Heart right ventricle (tissue), 16 donors: ENCODE measurements at regions not wholly inside any gene's neighbourhood (a gene's known extent, or its start where the extent isn't known, plus 50 kb on each side); places are given as distances from the start of the nearest gene placed in this dataset.

Source experiments
- ATAC-seq, 8 donors: fragments of 200-7000 bp; cut with Tn5 transposase; one replicate each; pipeline ENCODE4 v1.9.1; 2020; ENCODE audit warnings: mild to moderate bottlenecking in 8 of 8, moderate library complexity in 8 of 8, moderate number of reproducible peaks in 1 of 8
- DNase-seq, 2 donors: peaks; one replicate each; pipeline ENCODE4 v3.0.0-alpha.2; 2020
- H3K27ac ChIP-seq, 10 donors: fragments of 200-600 bp; sonication (generic) in 2 of 10; one replicate each; pipeline versions ENCODE4 v1.5.0 to v1.8.0; 2020 to 2022; ENCODE audit warnings: mild to moderate bottlenecking in 3 of 10
- H3K27me3 ChIP-seq, 7 donors: fragments of 200-600 bp; one replicate each; pipeline ENCODE4 v1.8.0; 2021 to 2022; ENCODE audit warnings: mild to moderate bottlenecking in 2 of 7
- H3K36me3 ChIP-seq, 9 donors: fragments of 200-600 bp; sonication (generic) in 1 of 9; one replicate each; pipeline versions ENCODE4 v1.5.0 to v1.8.0; 2020 to 2022; ENCODE audit warnings: mild to moderate bottlenecking in 2 of 9
- H3K4me1 ChIP-seq, 9 donors: fragments of 200-600 bp; sonication (generic) in 1 of 9; one replicate each; pipeline versions ENCODE4 v1.5.0 to v1.8.0; 2020 to 2022; ENCODE audit warnings: mild to moderate bottlenecking in 4 of 9
- H3K4me3 ChIP-seq, 10 donors: fragments of 200-600 bp; sonication (generic) in 2 of 10; one replicate each; pipeline versions ENCODE4 v1.5.0 to v1.8.0; 2020 to 2022; ENCODE audit warnings: mild to moderate bottlenecking in 7 of 10, moderate library complexity in 2 of 10
- H3K9me3 ChIP-seq, 11 donors: fragments of 200-600 bp in 10 of 11; sonication (generic) in 2 of 11; one replicate each; pipeline versions ENCODE4 v1.5.0 to v1.8.0; 2013 to 2022; ENCODE audit warnings: mild to moderate bottlenecking in 2 of 11, control low read depth in 1 of 11, moderate library complexity in 1 of 11
- WGBS, 2 donors: extraction: QIAGEN DNeasy Blood & Tissue Kit; methylation state at CpG; one replicate each; pipeline ENCODE4 v1.1.7; 2013; ENCODE audit warnings: inconsistent platforms in 1 of 2; 5-methylcytosine and 5-hydroxymethylcytosine counted together
- intact Hi-C, 10 donors: fragments of 100-400 bp; cut with DNase I; formaldehyde crosslinking; loops; one replicate each; pipeline versions ENCODE4 v1.11.1 to v1.14.2; 2022
- TF ChIP-seq, protein P1 (sequence below), 9 donors: fragments of 200-600 bp; sonication (generic) in 2 of 9; IDR thresholded peaks; one replicate each; pipeline versions ENCODE4 v1.5.0 to v1.8.0; 2021 to 2022; ENCODE audit warnings: antibody characterized with exemption in 9 of 9, mild to moderate bottlenecking in 5 of 9, moderate library complexity in 1 of 9
- donor health status: Arrhythmogenic right ventricular cardiomyopathy.
- donor health status: ischemic (EF 13 %, LVEDD 7.1; RV severe dilation, severe dysfunction).
- donor health status: healthy with polysubstance abuse.
- donor health status: DM: no; HTN: yes; CAD: no.
- donor health status: DM: no; HTN: no; CAD: no.
- donor health status: ischemic (EF 25% LVEDD 6.9; RV normal size, moderate dysfunction).
- donor health status: ischemic (EF 25% LVEDD 5.7; RV mildly dilated, moderate dysfunction).
- donor health status: healthy.
- donor health status: DM: yes; HTN: yes; CAD: no.
- donor health status: Ischemic cardiomyopathy.
- donor health status: ischemic (EF 35%, LVEDD 5.7; RV mildly dilated, moderate dysfunction).
- donor health status: nonischemic (EF 11% LVEDD 7.7; RV severe dilation, severe dysfunction).
- donor health status: DM: yes; HTN: yes; CAD: no.
- donor health status: PGD.
- donor health status: ischemic (EF 29% LVEDD 5.4; RV normal size, mild dysfunction).
- donor health status: nonischemic (EF 23%, LVEDD 6.1; RV moderate dilation, normal function).

DNA sequence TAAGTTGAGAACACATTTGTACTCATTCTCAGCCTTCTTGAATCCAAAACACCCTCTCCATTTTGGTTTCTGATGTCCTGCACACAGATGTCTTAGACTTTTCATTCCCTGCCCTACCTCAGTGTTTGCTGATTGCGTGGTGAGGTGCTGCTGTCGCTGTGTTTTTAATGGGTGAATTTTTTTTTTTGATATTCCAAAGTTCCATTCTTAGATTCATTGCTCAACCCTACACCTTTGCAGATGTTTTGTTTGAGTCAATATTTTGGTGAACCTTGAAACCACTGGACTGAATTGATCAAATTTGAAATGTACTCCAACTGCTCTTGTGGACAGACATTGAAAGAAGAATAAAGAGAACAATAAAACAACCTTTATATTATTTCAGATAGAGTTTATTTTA lies 130.4 kb upstream of the DSEL start:
- ATAC-seq = no peak
- 77 to 92% methylated on average over 2 of the region's 2 CpGs for WGBS, 2 donors
- intact Hi-C loops = no loop called here
- H3K4me3 ChIP-seq = no peak overlapping the region
- H3K36me3 ChIP-seq = no peaks in the 10 kb centered on the region
- TF ChIP-seq, protein P1, sequence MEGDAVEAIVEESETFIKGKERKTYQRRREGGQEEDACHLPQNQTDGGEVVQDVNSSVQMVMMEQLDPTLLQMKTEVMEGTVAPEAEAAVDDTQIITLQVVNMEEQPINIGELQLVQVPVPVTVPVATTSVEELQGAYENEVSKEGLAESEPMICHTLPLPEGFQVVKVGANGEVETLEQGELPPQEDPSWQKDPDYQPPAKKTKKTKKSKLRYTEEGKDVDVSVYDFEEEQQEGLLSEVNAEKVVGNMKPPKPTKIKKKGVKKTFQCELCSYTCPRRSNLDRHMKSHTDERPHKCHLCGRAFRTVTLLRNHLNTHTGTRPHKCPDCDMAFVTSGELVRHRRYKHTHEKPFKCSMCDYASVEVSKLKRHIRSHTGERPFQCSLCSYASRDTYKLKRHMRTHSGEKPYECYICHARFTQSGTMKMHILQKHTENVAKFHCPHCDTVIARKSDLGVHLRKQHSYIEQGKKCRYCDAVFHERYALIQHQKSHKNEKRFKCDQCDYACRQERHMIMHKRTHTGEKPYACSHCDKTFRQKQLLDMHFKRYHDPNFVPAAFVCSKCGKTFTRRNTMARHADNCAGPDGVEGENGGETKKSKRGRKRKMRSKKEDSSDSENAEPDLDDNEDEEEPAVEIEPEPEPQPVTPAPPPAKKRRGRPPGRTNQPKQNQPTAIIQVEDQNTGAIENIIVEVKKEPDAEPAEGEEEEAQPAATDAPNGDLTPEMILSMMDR (IDR thresholded peaks at IDR 0.05) = no peak
- peaks cover 0 to 7% (median 0%) of the 10 kb centered on the region in 11 donors for H3K9me3 ChIP-seq
- no peak for DNase-seq
- H3K27ac ChIP-seq = no peak overlapping the region
- H3K4me1 ChIP-seq = peaks cover 0 to 3% (median 0%) of the 10 kb centered on the region in 9 donors
- no peaks in the 10 kb centered on the region for H3K27me3 ChIP-seq

DNA sequence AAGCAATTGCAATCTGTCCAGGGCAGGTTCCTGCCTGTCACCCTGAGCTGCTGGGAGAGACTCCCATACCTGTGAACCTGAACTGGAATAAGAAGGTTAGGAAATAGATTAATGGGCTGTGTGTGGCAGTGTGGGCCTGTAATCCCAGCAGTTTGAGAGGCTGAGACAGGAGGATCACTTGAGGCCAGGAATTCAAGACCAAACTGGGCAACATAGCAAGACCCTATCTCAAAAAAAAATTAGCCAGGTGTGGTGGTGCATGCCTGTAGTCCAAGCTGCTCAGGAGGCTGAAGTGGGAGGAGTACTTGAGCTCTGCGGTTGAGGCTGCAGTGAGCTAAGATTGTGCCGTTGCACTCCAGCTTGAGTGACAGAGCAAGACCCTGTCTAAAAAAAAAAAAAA lies 127.7 kb upstream of the DSEL start:
- H3K36me3 ChIP-seq = no peaks in the 10 kb centered on the region
- intact Hi-C loops = no loop called here
- no peak for DNase-seq
- no peaks in the 10 kb centered on the region for H3K27me3 ChIP-seq
- no peak overlapping the region for H3K27ac ChIP-seq
- peaks cover 0 to 7% (median 0%) of the 10 kb centered on the region in 11 donors for H3K9me3 ChIP-seq
- H3K4me1 ChIP-seq = no peaks in the 10 kb centered on the region
- WGBS, 2 donors = 86 to 95% methylated on average over 2 of the region's 2 CpGs
- no peak overlapping the region for H3K4me3 ChIP-seq
- TF ChIP-seq, protein P1 (IDR thresholded peaks at IDR 0.05) = no peak
- no peak for ATAC-seq

DNA sequence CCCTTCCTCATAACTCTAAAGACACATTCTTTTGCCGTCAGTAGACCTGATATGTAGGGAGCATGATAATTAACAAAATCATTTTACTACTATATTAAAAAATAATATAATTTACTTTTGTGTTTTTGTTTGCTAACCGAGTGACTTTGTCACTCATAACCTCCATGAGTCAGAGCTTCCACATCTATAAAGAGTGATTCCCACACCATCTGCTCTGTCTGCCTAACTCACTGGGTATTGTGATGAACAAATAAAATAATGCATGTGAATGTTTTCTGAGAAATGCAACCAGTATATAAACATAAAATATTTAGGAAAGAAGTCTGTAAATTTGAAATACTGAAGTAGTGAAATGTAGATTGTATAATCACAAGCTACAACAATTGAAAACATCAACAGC lies 123.4 kb upstream of the DSEL start:
- H3K4me1 ChIP-seq = no peaks in the 10 kb centered on the region
- TF ChIP-seq, protein P1 (IDR thresholded peaks at IDR 0.05) = no peak
- no peak overlapping the region for H3K4me3 ChIP-seq
- no peaks in the 10 kb centered on the region for H3K36me3 ChIP-seq
- no peak for ATAC-seq
- WGBS, 2 donors = 83 to 84% methylated on average over 2 of the region's 2 CpGs
- DNase-seq = no peak
- no peaks in the 10 kb centered on the region for H3K27me3 ChIP-seq
- H3K27ac ChIP-seq = no peak overlapping the region
- H3K9me3 ChIP-seq = no peaks in the 10 kb centered on the region
- intact Hi-C loops = no loop called here

DNA sequence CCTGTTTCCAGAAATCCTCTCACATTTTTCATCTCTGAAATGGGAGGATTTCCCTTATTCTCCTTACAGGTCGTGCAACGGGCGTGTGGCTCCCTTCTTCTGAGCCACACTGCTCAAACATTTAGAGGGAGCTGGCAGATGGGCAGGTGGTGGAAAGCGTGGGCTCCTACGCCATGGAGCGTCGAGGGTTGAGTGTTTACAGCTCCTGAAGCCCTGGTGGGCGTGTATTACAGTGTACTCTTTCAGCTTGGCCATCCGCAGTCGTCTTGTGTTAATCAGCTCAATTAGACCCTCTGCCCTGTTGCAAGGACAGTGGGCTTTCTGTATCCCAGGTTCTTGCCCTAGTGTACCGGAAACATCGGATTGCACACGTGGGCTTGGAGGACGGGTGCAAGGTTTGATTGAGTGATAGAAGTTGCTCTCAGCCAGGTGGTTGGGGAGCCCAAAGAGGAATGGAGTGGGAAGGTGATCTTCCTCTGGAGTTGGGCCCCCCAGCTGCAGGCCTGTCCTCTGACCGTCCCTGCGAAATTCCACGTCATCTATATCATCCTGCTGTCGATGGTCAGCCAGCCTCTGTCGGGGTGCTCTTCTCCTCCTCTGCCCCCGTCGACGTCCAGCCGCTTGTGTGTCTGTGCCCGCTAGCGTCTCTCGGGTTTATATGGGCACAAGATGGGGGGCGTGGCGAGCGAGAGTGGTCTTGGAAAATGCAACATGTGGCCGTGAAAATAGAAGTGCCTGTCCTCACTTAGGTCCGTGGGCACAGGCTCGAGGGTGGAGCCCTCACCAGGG lies 120.3 kb upstream of the DSEL start:
- WGBS, 2 donors = 89 to 91% methylated on average over 32 of the region's 32 CpGs
- Histone ChIP-seq H3K27ac (no peak overlapping the region), H3K4me3 (no peak overlapping the region), H3K27me3 (no peaks in the 10 kb centered on the region), H3K9me3 (no peaks in the 10 kb centered on the region), H3K4me1 (no peaks in the 10 kb centered on the region), H3K36me3 (no peaks in the 10 kb centered on the region)
- ATAC-seq = no peak
- TF ChIP-seq, protein P1 (IDR thresholded peaks at IDR 0.05) = no peak
- intact Hi-C loops = no loop called here
- DNase-seq = no peak
